Sigmoid colon (tissue), 4 donors: ENCODE measurements at regions not wholly inside any gene's neighbourhood (a gene's known extent, or its start where the extent isn't known, plus 50 kb on each side); places are given as distances from the start of the nearest gene placed in this dataset.

Source experiments
- POLR2AphosphoS5 ChIP-seq, 4 donors: sonication (generic); formaldehyde crosslinking; IDR thresholded peaks; one replicate each; pipeline ENCODE4 v1.6.1; 2017; ENCODE audit warnings: antibody characterized with exemption in 4 of 4
- TF ChIP-seq, protein P1 (sequence below), 4 experiments: fragments of 450-650 bp in 3 of 4; fragments of 200-600 bp in 1 of 4; IDR thresholded peaks; one replicate each; pipeline ENCODE4 v1.5.1; 2016 to 2019; ENCODE audit warnings: antibody characterized with exemption in 4 of 4, mild to moderate bottlenecking in 3 of 4, moderate library complexity in 2 of 4

DNA sequence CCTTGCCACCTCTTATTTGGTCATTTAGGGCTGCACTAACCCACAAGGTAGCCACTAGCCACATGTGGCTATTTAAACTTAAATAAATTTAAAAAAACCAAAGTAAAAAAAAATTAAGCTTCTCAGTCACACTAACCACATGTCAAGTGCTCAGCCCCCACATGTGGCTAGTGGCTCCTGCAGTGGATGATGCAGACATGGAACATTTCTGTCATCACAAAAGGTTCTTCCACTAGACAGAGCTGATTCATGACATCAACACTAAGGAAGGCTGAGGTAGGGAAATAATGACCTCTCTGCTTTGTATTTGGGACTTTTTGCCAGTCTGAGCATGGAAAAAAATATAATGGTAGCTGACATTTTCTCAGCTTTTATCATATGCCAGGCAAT lies 173.0 kb upstream of the FERMT1 start:
- TF ChIP-seq, protein P1, sequence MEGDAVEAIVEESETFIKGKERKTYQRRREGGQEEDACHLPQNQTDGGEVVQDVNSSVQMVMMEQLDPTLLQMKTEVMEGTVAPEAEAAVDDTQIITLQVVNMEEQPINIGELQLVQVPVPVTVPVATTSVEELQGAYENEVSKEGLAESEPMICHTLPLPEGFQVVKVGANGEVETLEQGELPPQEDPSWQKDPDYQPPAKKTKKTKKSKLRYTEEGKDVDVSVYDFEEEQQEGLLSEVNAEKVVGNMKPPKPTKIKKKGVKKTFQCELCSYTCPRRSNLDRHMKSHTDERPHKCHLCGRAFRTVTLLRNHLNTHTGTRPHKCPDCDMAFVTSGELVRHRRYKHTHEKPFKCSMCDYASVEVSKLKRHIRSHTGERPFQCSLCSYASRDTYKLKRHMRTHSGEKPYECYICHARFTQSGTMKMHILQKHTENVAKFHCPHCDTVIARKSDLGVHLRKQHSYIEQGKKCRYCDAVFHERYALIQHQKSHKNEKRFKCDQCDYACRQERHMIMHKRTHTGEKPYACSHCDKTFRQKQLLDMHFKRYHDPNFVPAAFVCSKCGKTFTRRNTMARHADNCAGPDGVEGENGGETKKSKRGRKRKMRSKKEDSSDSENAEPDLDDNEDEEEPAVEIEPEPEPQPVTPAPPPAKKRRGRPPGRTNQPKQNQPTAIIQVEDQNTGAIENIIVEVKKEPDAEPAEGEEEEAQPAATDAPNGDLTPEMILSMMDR (IDR thresholded peaks at IDR 0.05) = no peak
- no peak for TF ChIP-seq POLR2AphosphoS5 (IDR thresholded peaks at IDR 0.05)
